Duodenal mucosa (tissue), 2 donors: ENCODE measurements at regions not wholly inside any gene's neighbourhood (a gene's known extent, or its start where the extent isn't known, plus 50 kb on each side); places are given as distances from the start of the nearest gene placed in this dataset.

Experiments used
- H3K27ac ChIP-seq: one replicate; pipeline ENCODE4 v1.7.0; 2013; ENCODE audit warnings: low read depth, low read length
- H3K27me3 ChIP-seq, 2 donors: one replicate each; pipeline ENCODE4 v1.7.0; 2013; ENCODE audit warnings: low read length in 2 of 2, control low read depth in 1 of 2; ENCODE audit not compliant: insufficient read depth in 2 of 2, control insufficient read depth in 1 of 2
- H3K36me3 ChIP-seq, 2 donors: one replicate each; pipeline ENCODE4 v1.7.0; 2013; ENCODE audit warnings: low read length in 2 of 2, control low read depth in 1 of 2; ENCODE audit not compliant: insufficient read depth in 2 of 2, control insufficient read depth in 1 of 2
- H3K4me1 ChIP-seq, 2 donors: one replicate each; pipeline ENCODE4 v1.7.0; 2013; ENCODE audit warnings: low read length in 2 of 2, control low read depth in 1 of 2; ENCODE audit not compliant: insufficient read depth in 2 of 2, control insufficient read depth in 1 of 2
- H3K4me3 ChIP-seq, 2 donors: one replicate each; pipeline ENCODE4 v1.7.0; 2013; ENCODE audit warnings: low read length in 2 of 2, low read depth in 1 of 2
- H3K9ac ChIP-seq, 2 donors: one replicate each; pipeline ENCODE4 v1.7.0; 2013; ENCODE audit warnings: low read length in 2 of 2, low read depth in 1 of 2
- H3K9me3 ChIP-seq, 2 donors: one replicate each; pipeline ENCODE4 v1.7.0; 2013; ENCODE audit warnings: low read length in 2 of 2, control low read depth in 1 of 2; ENCODE audit not compliant: control insufficient read depth in 1 of 2

GRCh38 chr17:27990979-27991378, 51.5 kb upstream of the NLK start:
- Histone ChIP-seq H3K9me3 (no peaks in the 10 kb centered on the region), H3K9ac (no peak overlapping the region), H3K36me3 (no peaks in the 10 kb centered on the region), H3K4me3 (no peak overlapping the region), H3K27me3 (no peaks in the 10 kb centered on the region), H3K27ac (no peak overlapping the region), H3K4me1 (peaks cover 0 to 4% of the 10 kb centered on the region in 2 donors)

- H3K36me3 ChIP-seq = no peaks in the 10 kb centered on the region
- no peaks in the 10 kb centered on the region for H3K27me3 ChIP-seq
- no peak overlapping the region for H3K27ac ChIP-seq
- H3K4me3 ChIP-seq = no peak overlapping the region
- H3K4me1 ChIP-seq = peaks cover 0 to 4% of the 10 kb centered on the region in 2 donors
- no peak overlapping the region for H3K9ac ChIP-seq
- H3K9me3 ChIP-seq = no peaks in the 10 kb centered on the region
Measured at GRCh38 chr17:27991462-27991993, 50.9 kb upstream of the NLK start.
